Mucosa of rectum (tissue), 2 donors: ENCODE measurements at regions not wholly inside any gene's neighbourhood (a gene's known extent, or its start where the extent isn't known, plus 50 kb on each side); places are given as distances from the start of the nearest gene placed in this dataset.

ENCODE experiments used
- H3K27ac ChIP-seq, 2 donors: one replicate each; pipeline ENCODE4 v1.7.0; 2013; ENCODE audit warnings: inconsistent platforms in 2 of 2, low read depth in 2 of 2, low read length in 2 of 2
- H3K27me3 ChIP-seq, 2 donors: one replicate each; pipeline ENCODE4 v1.7.0; 2013; ENCODE audit warnings: low read length in 2 of 2; ENCODE audit not compliant: control insufficient read depth in 2 of 2, insufficient read depth in 2 of 2
- H3K36me3 ChIP-seq, 2 donors: one replicate each; pipeline ENCODE4 v1.7.0; 2013; ENCODE audit warnings: low read length in 2 of 2; ENCODE audit not compliant: control insufficient read depth in 2 of 2, insufficient read depth in 2 of 2
- H3K4me1 ChIP-seq, 2 donors: one replicate each; pipeline ENCODE4 v1.7.0; 2013; ENCODE audit warnings: low read length in 2 of 2, mild to moderate bottlenecking in 1 of 2; ENCODE audit not compliant: control insufficient read depth in 2 of 2, insufficient read depth in 2 of 2
- H3K4me3 ChIP-seq, 2 donors: one replicate each; pipeline ENCODE4 v1.7.0; 2013; ENCODE audit warnings: low read length in 2 of 2
- H3K9ac ChIP-seq, 2 donors: one replicate each; pipeline ENCODE4 v1.7.0; 2013; ENCODE audit warnings: low read length in 2 of 2, low read depth in 1 of 2, mild to moderate bottlenecking in 1 of 2
- H3K9me3 ChIP-seq, 2 donors: one replicate each; pipeline ENCODE4 v1.7.0; 2013; ENCODE audit warnings: low read length in 2 of 2; ENCODE audit not compliant: control insufficient read depth in 2 of 2
- donor health status: healthy.
- donor health status: Normal muscosa, but diverticular disease.

- Histone ChIP-seq H3K4me1 (no peaks in the 10 kb centered on the region), H3K9me3 (no peaks in the 10 kb centered on the region), H3K9ac (no peak overlapping the region), H3K36me3 (no peaks in the 10 kb centered on the region), H3K4me3 (no peak overlapping the region), H3K27ac (no peak overlapping the region), H3K27me3 (no peaks in the 10 kb centered on the region)
Measured at GRCh38 chr14:85391455-85391854, 138.5 kb upstream of the FLRT2 start.

- Histone ChIP-seq H3K27ac (no peak overlapping the region), H3K9me3 (no peaks in the 10 kb centered on the region), H3K4me3 (no peak overlapping the region), H3K36me3 (no peaks in the 10 kb centered on the region), H3K9ac (no peak overlapping the region), H3K4me1 (no peaks in the 10 kb centered on the region), H3K27me3 (no peaks in the 10 kb centered on the region)
Measured at GRCh38 chr14:85391892-85392291, 138.1 kb upstream of the FLRT2 start.

GRCh38 chr14:85399186-85399585 is 130.8 kb upstream of the FLRT2 start:
- Histone ChIP-seq H3K27ac (no peak overlapping the region), H3K36me3 (no peaks in the 10 kb centered on the region), H3K9me3 (no peaks in the 10 kb centered on the region), H3K9ac (no peak overlapping the region), H3K4me1 (no peaks in the 10 kb centered on the region), H3K4me3 (no peak overlapping the region), H3K27me3 (no peaks in the 10 kb centered on the region)

- H3K36me3 ChIP-seq: no peaks in the 10 kb centered on the region
- H3K9ac ChIP-seq: no peak overlapping the region
- H3K4me1 ChIP-seq: no peaks in the 10 kb centered on the region
- no peaks in the 10 kb centered on the region for H3K9me3 ChIP-seq
- H3K27me3 ChIP-seq: no peaks in the 10 kb centered on the region
- no peak overlapping the region for H3K4me3 ChIP-seq
- H3K27ac ChIP-seq: no peak overlapping the region
Measured at GRCh38 chr14:85400678-85401077, 129.3 kb upstream of the FLRT2 start.

GRCh38 chr14:85401384-85401783 is 128.6 kb upstream of the FLRT2 start:
- Histone ChIP-seq H3K9ac (no peak overlapping the region), H3K36me3 (no peaks in the 10 kb centered on the region), H3K27ac (no peak overlapping the region), H3K27me3 (no peaks in the 10 kb centered on the region), H3K9me3 (no peaks in the 10 kb centered on the region), H3K4me1 (no peaks in the 10 kb centered on the region), H3K4me3 (no peak overlapping the region)

GRCh38 chr14:85402569-85403162 is 127.3 kb upstream of the FLRT2 start:
- Histone ChIP-seq H3K4me1 (no peaks in the 10 kb centered on the region), H3K9ac (no peak overlapping the region), H3K9me3 (no peaks in the 10 kb centered on the region), H3K4me3 (no peak overlapping the region), H3K27ac (no peak overlapping the region), H3K36me3 (no peaks in the 10 kb centered on the region), H3K27me3 (no peaks in the 10 kb centered on the region)

- H3K9ac ChIP-seq: no peak overlapping the region
- H3K9me3 ChIP-seq: no peaks in the 10 kb centered on the region
- no peaks in the 10 kb centered on the region for H3K36me3 ChIP-seq
- no peak overlapping the region for H3K27ac ChIP-seq
- no peaks in the 10 kb centered on the region for H3K27me3 ChIP-seq
- no peak overlapping the region for H3K4me3 ChIP-seq
- no peaks in the 10 kb centered on the region for H3K4me1 ChIP-seq
Measured at GRCh38 chr14:85409481-85410210, 120.3 kb upstream of the FLRT2 start.

- Histone ChIP-seq H3K27me3 (no peaks in the 10 kb centered on the region), H3K4me1 (no peaks in the 10 kb centered on the region), H3K27ac (no peak overlapping the region), H3K36me3 (no peaks in the 10 kb centered on the region), H3K9ac (no peak overlapping the region), H3K9me3 (no peaks in the 10 kb centered on the region), H3K4me3 (no peak overlapping the region)
Measured at GRCh38 chr14:85412756-85413155, 117.2 kb upstream of the FLRT2 start.

- H3K36me3 ChIP-seq: no peaks in the 10 kb centered on the region
- no peak overlapping the region for H3K27ac ChIP-seq
- H3K27me3 ChIP-seq: no peaks in the 10 kb centered on the region
- H3K4me1 ChIP-seq: no peaks in the 10 kb centered on the region
- no peak overlapping the region for H3K4me3 ChIP-seq
- H3K9ac ChIP-seq: no peak overlapping the region
- no peaks in the 10 kb centered on the region for H3K9me3 ChIP-seq
Measured at GRCh38 chr14:85413836-85414526, 116.0 kb upstream of the FLRT2 start.

GRCh38 chr14:85415015-85415712 is 114.8 kb upstream of the FLRT2 start:
- Histone ChIP-seq H3K27me3 (no peaks in the 10 kb centered on the region), H3K4me3 (no peak overlapping the region)

More at GRCh38 chr14:85415015-85415712, 114.8 kb upstream of the FLRT2 start:
- H3K27ac ChIP-seq: no peak overlapping the region
- H3K36me3 ChIP-seq: no peaks in the 10 kb centered on the region
- no peak overlapping the region for H3K9ac ChIP-seq
- no peaks in the 10 kb centered on the region for H3K4me1 ChIP-seq
- H3K9me3 ChIP-seq: no peaks in the 10 kb centered on the region
